ENCODE measurements at regions not wholly inside any gene's neighbourhood (a gene's known extent, or its start where the extent isn't known, plus 50 kb on each side); places are given as distances from the start of the nearest gene placed in this dataset.

DNA sequence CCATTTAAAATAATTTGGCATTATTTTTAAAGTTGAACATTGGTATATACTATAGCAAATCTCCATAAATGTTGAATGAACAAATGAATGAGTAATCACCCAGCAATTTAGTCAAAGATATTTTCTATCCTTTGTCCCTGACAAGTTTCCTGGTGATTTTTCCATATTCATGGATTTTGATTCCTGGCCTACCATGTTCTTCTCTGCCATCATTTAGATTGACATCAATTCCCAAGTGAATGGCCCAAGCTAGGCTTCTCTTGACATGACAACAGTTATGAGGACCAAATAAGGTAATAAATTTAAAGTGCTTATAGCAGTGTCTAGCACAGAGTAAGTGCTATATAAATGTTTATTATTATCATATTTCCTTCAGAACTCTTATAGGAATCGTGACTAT is 120.1 kb upstream of the ADGRF1 start:
- TF ChIP-seq, protein P1, sequence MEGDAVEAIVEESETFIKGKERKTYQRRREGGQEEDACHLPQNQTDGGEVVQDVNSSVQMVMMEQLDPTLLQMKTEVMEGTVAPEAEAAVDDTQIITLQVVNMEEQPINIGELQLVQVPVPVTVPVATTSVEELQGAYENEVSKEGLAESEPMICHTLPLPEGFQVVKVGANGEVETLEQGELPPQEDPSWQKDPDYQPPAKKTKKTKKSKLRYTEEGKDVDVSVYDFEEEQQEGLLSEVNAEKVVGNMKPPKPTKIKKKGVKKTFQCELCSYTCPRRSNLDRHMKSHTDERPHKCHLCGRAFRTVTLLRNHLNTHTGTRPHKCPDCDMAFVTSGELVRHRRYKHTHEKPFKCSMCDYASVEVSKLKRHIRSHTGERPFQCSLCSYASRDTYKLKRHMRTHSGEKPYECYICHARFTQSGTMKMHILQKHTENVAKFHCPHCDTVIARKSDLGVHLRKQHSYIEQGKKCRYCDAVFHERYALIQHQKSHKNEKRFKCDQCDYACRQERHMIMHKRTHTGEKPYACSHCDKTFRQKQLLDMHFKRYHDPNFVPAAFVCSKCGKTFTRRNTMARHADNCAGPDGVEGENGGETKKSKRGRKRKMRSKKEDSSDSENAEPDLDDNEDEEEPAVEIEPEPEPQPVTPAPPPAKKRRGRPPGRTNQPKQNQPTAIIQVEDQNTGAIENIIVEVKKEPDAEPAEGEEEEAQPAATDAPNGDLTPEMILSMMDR (IDR thresholded peaks at IDR 0.05) = no peak
- TF ChIP-seq, protein P2, sequence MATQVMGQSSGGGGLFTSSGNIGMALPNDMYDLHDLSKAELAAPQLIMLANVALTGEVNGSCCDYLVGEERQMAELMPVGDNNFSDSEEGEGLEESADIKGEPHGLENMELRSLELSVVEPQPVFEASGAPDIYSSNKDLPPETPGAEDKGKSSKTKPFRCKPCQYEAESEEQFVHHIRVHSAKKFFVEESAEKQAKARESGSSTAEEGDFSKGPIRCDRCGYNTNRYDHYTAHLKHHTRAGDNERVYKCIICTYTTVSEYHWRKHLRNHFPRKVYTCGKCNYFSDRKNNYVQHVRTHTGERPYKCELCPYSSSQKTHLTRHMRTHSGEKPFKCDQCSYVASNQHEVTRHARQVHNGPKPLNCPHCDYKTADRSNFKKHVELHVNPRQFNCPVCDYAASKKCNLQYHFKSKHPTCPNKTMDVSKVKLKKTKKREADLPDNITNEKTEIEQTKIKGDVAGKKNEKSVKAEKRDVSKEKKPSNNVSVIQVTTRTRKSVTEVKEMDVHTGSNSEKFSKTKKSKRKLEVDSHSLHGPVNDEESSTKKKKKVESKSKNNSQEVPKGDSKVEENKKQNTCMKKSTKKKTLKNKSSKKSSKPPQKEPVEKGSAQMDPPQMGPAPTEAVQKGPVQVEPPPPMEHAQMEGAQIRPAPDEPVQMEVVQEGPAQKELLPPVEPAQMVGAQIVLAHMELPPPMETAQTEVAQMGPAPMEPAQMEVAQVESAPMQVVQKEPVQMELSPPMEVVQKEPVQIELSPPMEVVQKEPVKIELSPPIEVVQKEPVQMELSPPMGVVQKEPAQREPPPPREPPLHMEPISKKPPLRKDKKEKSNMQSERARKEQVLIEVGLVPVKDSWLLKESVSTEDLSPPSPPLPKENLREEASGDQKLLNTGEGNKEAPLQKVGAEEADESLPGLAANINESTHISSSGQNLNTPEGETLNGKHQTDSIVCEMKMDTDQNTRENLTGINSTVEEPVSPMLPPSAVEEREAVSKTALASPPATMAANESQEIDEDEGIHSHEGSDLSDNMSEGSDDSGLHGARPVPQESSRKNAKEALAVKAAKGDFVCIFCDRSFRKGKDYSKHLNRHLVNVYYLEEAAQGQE (IDR thresholded peaks at IDR 0.05; ENCODE audit: insufficient read depth in 1 of 2, low read depth in 2 of 2, low read length in 1 of 2) = no peak
- no peak for TF ChIP-seq POLR2AphosphoS5 (IDR thresholded peaks at IDR 0.05; ENCODE audit: low read depth, low read length)
